BLaER1 (cell line): ENCODE measurements at regions not wholly inside any gene's neighbourhood (a gene's known extent, or its start where the extent isn't known, plus 50 kb on each side); places are given as distances from the start of the nearest gene placed in this dataset.

Experiments used
- H3K27ac ChIP-seq: shearing (Covaris generic); formaldehyde crosslinking; 2 replicates; pipeline ENCODE4 v1.8.1; 2022
- H3K27me3 ChIP-seq: shearing (Covaris generic); formaldehyde crosslinking; 2 replicates; pipeline ENCODE4 v1.8.1; 2022
- H3K36me3 ChIP-seq: shearing (Covaris generic); formaldehyde crosslinking; 2 replicates; pipeline ENCODE4 v1.8.1; 2022
- H3K4me1 ChIP-seq: shearing (Covaris generic); formaldehyde crosslinking; 2 replicates; pipeline ENCODE4 v1.8.1; 2022
- H3K4me2 ChIP-seq: shearing (Covaris generic); formaldehyde crosslinking; 2 replicates; pipeline ENCODE4 v1.8.1; 2022
- H3K4me3 ChIP-seq: shearing (Covaris generic); formaldehyde crosslinking; 2 replicates; pipeline ENCODE4 v1.8.1; 2022
- H3K9ac ChIP-seq: shearing (Covaris generic); formaldehyde crosslinking; 2 replicates; pipeline ENCODE4 v1.8.1; 2022
- H3K9me3 ChIP-seq: shearing (Covaris generic); formaldehyde crosslinking; 2 replicates; pipeline ENCODE4 v1.8.1; 2022
- H4K20me1 ChIP-seq: shearing (Covaris generic); formaldehyde crosslinking; 2 replicates; pipeline ENCODE4 v1.8.1; 2022
- Cebpa-rat ChIP-seq: shearing (Covaris generic); IDR thresholded peaks from 2 replicates; pipeline ENCODE4 v1.8.1; 2022

- no peak overlapping the region for H3K4me3 ChIP-seq
- H4K20me1 ChIP-seq: no peaks in the 10 kb centered on the region
- no peaks in the 10 kb centered on the region for H3K36me3 ChIP-seq
- H3K4me2 ChIP-seq: no peak overlapping the region
- no peak overlapping the region for H3K9ac ChIP-seq
- H3K27me3 ChIP-seq: no peaks in the 10 kb centered on the region
- no peaks in the 10 kb centered on the region for H3K4me1 ChIP-seq
- H3K9me3 ChIP-seq: no peaks in the 10 kb centered on the region
- TF ChIP-seq Cebpa-rat: no peak
- no peak overlapping the region for H3K27ac ChIP-seq
Measured at GRCh38 chr4:111595456-111595855, 549.8 kb upstream of the FAM241A start.

GRCh38 chr4:111596491-111596890 lies 548.8 kb upstream of the FAM241A start:
- H3K9ac ChIP-seq: no peak overlapping the region
- TF ChIP-seq Cebpa-rat: no peak
- H3K36me3 ChIP-seq: no peaks in the 10 kb centered on the region
- H3K27me3 ChIP-seq: no peaks in the 10 kb centered on the region
- H3K4me2 ChIP-seq: no peak overlapping the region
- no peak overlapping the region for H3K27ac ChIP-seq
- no peaks in the 10 kb centered on the region for H3K9me3 ChIP-seq
- H3K4me3 ChIP-seq: no peak overlapping the region
- H4K20me1 ChIP-seq: no peaks in the 10 kb centered on the region
- H3K4me1 ChIP-seq: no peaks in the 10 kb centered on the region

- Histone ChIP-seq H3K9me3 (no peaks in the 10 kb centered on the region), H3K36me3 (no peaks in the 10 kb centered on the region)
Measured at GRCh38 chr4:111601671-111602070, 543.6 kb upstream of the FAM241A start.

GRCh38 chr4:111602848-111603247 lies 542.4 kb upstream of the FAM241A start:
- H3K4me2 ChIP-seq: no peak overlapping the region
- H3K27me3 ChIP-seq: no peaks in the 10 kb centered on the region
- no peaks in the 10 kb centered on the region for H3K4me1 ChIP-seq
- no peak overlapping the region for H3K27ac ChIP-seq
- H3K4me3 ChIP-seq: no peak overlapping the region
- no peaks in the 10 kb centered on the region for H4K20me1 ChIP-seq
- no peak overlapping the region for H3K9ac ChIP-seq
- H3K36me3 ChIP-seq: no peaks in the 10 kb centered on the region
- no peaks in the 10 kb centered on the region for H3K9me3 ChIP-seq
- no peak for TF ChIP-seq Cebpa-rat

More at GRCh38 chr4:111601671-111602070, 543.6 kb upstream of the FAM241A start:
- no peak overlapping the region for H3K4me2 ChIP-seq
- no peaks in the 10 kb centered on the region for H4K20me1 ChIP-seq
- no peak overlapping the region for H3K27ac ChIP-seq
- no peak overlapping the region for H3K4me3 ChIP-seq
- no peaks in the 10 kb centered on the region for H3K27me3 ChIP-seq
- no peaks in the 10 kb centered on the region for H3K4me1 ChIP-seq
- no peak overlapping the region for H3K9ac ChIP-seq
- TF ChIP-seq Cebpa-rat: no peak

GRCh38 chr4:111605111-111605510 lies 540.1 kb upstream of the FAM241A start:
- H3K27ac ChIP-seq: no peak overlapping the region
- H3K27me3 ChIP-seq: no peaks in the 10 kb centered on the region
- no peaks in the 10 kb centered on the region for H4K20me1 ChIP-seq
- no peaks in the 10 kb centered on the region for H3K36me3 ChIP-seq
- H3K4me1 ChIP-seq: no peaks in the 10 kb centered on the region
- H3K4me2 ChIP-seq: no peak overlapping the region
- no peak overlapping the region for H3K4me3 ChIP-seq
- no peak for TF ChIP-seq Cebpa-rat
- no peaks in the 10 kb centered on the region for H3K9me3 ChIP-seq
- no peak overlapping the region for H3K9ac ChIP-seq

GRCh38 chr4:111610681-111611080 lies 534.6 kb upstream of the FAM241A start:
- no peak overlapping the region for H3K4me3 ChIP-seq
- H3K9me3 ChIP-seq: no peaks in the 10 kb centered on the region
- no peak overlapping the region for H3K4me2 ChIP-seq
- no peak for TF ChIP-seq Cebpa-rat
- no peak overlapping the region for H3K9ac ChIP-seq
- no peaks in the 10 kb centered on the region for H4K20me1 ChIP-seq
- H3K27ac ChIP-seq: no peak overlapping the region
- no peaks in the 10 kb centered on the region for H3K36me3 ChIP-seq
- H3K27me3 ChIP-seq: no peaks in the 10 kb centered on the region
- H3K4me1 ChIP-seq: no peaks in the 10 kb centered on the region

GRCh38 chr4:111618908-111619307 lies 526.3 kb upstream of the FAM241A start:
- Histone ChIP-seq H3K27ac (no peak overlapping the region), H3K36me3 (no peaks in the 10 kb centered on the region), H4K20me1 (no peaks in the 10 kb centered on the region), H3K4me3 (no peak overlapping the region), H3K27me3 (no peaks in the 10 kb centered on the region), H3K4me2 (no peak overlapping the region), H3K9ac (no peak overlapping the region), H3K9me3 (no peaks in the 10 kb centered on the region), H3K4me1 (no peaks in the 10 kb centered on the region)
- no peak for TF ChIP-seq Cebpa-rat

GRCh38 chr4:111628437-111628836 lies 516.8 kb upstream of the FAM241A start:
- no peaks in the 10 kb centered on the region for H3K36me3 ChIP-seq
- no peak overlapping the region for H3K4me3 ChIP-seq
- no peak overlapping the region for H3K4me2 ChIP-seq
- H4K20me1 ChIP-seq: no peaks in the 10 kb centered on the region
- TF ChIP-seq Cebpa-rat: no peak
- no peaks in the 10 kb centered on the region for H3K9me3 ChIP-seq
- no peak overlapping the region for H3K9ac ChIP-seq
- H3K27ac ChIP-seq: no peak overlapping the region
- no peaks in the 10 kb centered on the region for H3K27me3 ChIP-seq
- H3K4me1 ChIP-seq: no peaks in the 10 kb centered on the region

GRCh38 chr4:111630705-111631104 lies 514.5 kb upstream of the FAM241A start:
- no peak overlapping the region for H3K9ac ChIP-seq
- no peaks in the 10 kb centered on the region for H3K9me3 ChIP-seq
- H3K4me3 ChIP-seq: no peak overlapping the region
- no peak overlapping the region for H3K4me2 ChIP-seq
- no peaks in the 10 kb centered on the region for H3K27me3 ChIP-seq
- H3K36me3 ChIP-seq: no peaks in the 10 kb centered on the region
- TF ChIP-seq Cebpa-rat: no peak
- no peaks in the 10 kb centered on the region for H4K20me1 ChIP-seq
- H3K27ac ChIP-seq: no peak overlapping the region
- no peaks in the 10 kb centered on the region for H3K4me1 ChIP-seq

- Histone ChIP-seq H3K4me3 (no peak overlapping the region), H3K9ac (no peak overlapping the region), H3K4me1 (no peaks in the 10 kb centered on the region), H3K27me3 (no peaks in the 10 kb centered on the region), H4K20me1 (no peaks in the 10 kb centered on the region), H3K27ac (no peak overlapping the region), H3K9me3 (no peaks in the 10 kb centered on the region), H3K36me3 (no peaks in the 10 kb centered on the region), H3K4me2 (no peak overlapping the region)
- TF ChIP-seq Cebpa-rat: no peak
Measured at GRCh38 chr4:111631215-111631999, 513.8 kb upstream of the FAM241A start.
